Glutamatergic neuron (in vitro differentiated cells): ENCODE measurements at regions not wholly inside any gene's neighbourhood (a gene's known extent, or its start where the extent isn't known, plus 50 kb on each side); places are given as distances from the start of the nearest gene placed in this dataset.
"Not testable (repeated sequence)": the region's sequence is repeated elsewhere in the genome, so short reads cannot be mapped to it uniquely, and the experiment has no call there.

ENCODE experiments used
- DNase-seq: peaks from one replicate; pipeline ENCODE4 v3.0.0; 2022
- H3K27ac Mint-ChIP-seq: one replicate; pipeline ENCODE4 v1.8.0; 2020; ENCODE audit warnings: mild to moderate bottlenecking, mixed read lengths, inconsistent platforms; ENCODE audit not compliant: unreplicated experiment
- H3K27me3 Mint-ChIP-seq: one replicate; pipeline ENCODE4 v1.8.0; 2020; ENCODE audit warnings: mild to moderate bottlenecking, moderate library complexity, mixed read lengths, inconsistent platforms; ENCODE audit not compliant: unreplicated experiment
- H3K36me3 Mint-ChIP-seq: one replicate; pipeline ENCODE4 v1.8.0; 2020; ENCODE audit warnings: mild to moderate bottlenecking, mixed read lengths, inconsistent platforms; ENCODE audit not compliant: unreplicated experiment
- H3K4me1 Mint-ChIP-seq: one replicate; pipeline ENCODE4 v1.8.0; 2020; ENCODE audit warnings: mild to moderate bottlenecking, low read depth, mixed read lengths, inconsistent platforms; ENCODE audit not compliant: unreplicated experiment
- H3K4me3 Mint-ChIP-seq: one replicate; pipeline ENCODE4 v1.8.0; 2020; ENCODE audit warnings: mild to moderate bottlenecking, mixed read lengths, inconsistent platforms; ENCODE audit not compliant: unreplicated experiment
- H3K9me3 Mint-ChIP-seq: one replicate; pipeline ENCODE4 v1.8.0; 2020; ENCODE audit warnings: mild to moderate bottlenecking, moderate library complexity, mixed read lengths, inconsistent platforms; ENCODE audit not compliant: unreplicated experiment
- CTCF ChIP-seq: fragments of 200-600 bp; sonication (generic); IDR thresholded peaks from one replicate; pipeline ENCODE4 v1.5.0; 2021; ENCODE audit not compliant: partially characterized antibody, unreplicated experiment

- TF ChIP-seq CTCF, result no peak
- no peaks in the 10 kb centered on the region for H3K9me3 Mint-ChIP-seq
These were observed 97.7 kb upstream of the CDCA7L start for GRCh38 chr7:22043367-22043766.

GRCh38 chr7:22040923-22041595, 95.4 kb upstream of the CDCA7L start:
- DNase-seq, result no peak
- Mint-ChIP-seq H3K27me3 (no peaks in the 10 kb centered on the region), H3K4me3 (no peak overlapping the region), H3K36me3 (no peaks in the 10 kb centered on the region), H3K27ac (no peak overlapping the region), H3K4me1 (no peaks in the 10 kb centered on the region), H3K9me3 (no peaks in the 10 kb centered on the region)
- TF ChIP-seq CTCF, result no peak

More at GRCh38 chr7:22043367-22043766, 97.7 kb upstream of the CDCA7L start:
- Mint-ChIP-seq H3K4me1 (no peaks in the 10 kb centered on the region), H3K27me3 (no peaks in the 10 kb centered on the region), H3K4me3 (no peak overlapping the region), H3K36me3 (no peaks in the 10 kb centered on the region), H3K27ac (no peak overlapping the region)
- DNase-seq, result no peak

- Mint-ChIP-seq H3K36me3 (no peaks in the 10 kb centered on the region), H3K9me3 (no peaks in the 10 kb centered on the region), H3K4me3 (no peak overlapping the region), H3K4me1 (no peaks in the 10 kb centered on the region), H3K27ac (no peak overlapping the region), H3K27me3 (no peaks in the 10 kb centered on the region)
- no peak for DNase-seq
- TF ChIP-seq CTCF, result no peak
These were observed 94.0 kb upstream of the CDCA7L start for GRCh38 chr7:22039670-22040069.

- H3K4me1 Mint-ChIP-seq, H3K27ac Mint-ChIP-seq, H3K4me3 Mint-ChIP-seq, H3K9me3 Mint-ChIP-seq, DNase-seq, H3K27me3 Mint-ChIP-seq, H3K36me3 Mint-ChIP-seq: not testable (repeated sequence)
These were observed 86.7 kb upstream of the CDCA7L start for GRCh38 chr7:22032356-22032755.

- H3K27me3 Mint-ChIP-seq, H3K4me1 Mint-ChIP-seq, H3K4me3 Mint-ChIP-seq, H3K36me3 Mint-ChIP-seq, H3K9me3 Mint-ChIP-seq, DNase-seq, H3K27ac Mint-ChIP-seq: not testable (repeated sequence)
These were observed 83.0 kb upstream of the CDCA7L start for GRCh38 chr7:22028656-22029055.

- H3K9me3 Mint-ChIP-seq, result peaks cover 3% of the 10 kb centered on the region
- no peak overlapping the region for H3K4me3 Mint-ChIP-seq
- H3K36me3 Mint-ChIP-seq, result no peaks in the 10 kb centered on the region
- TF ChIP-seq CTCF, result no peak
- peaks cover 4% of the 10 kb centered on the region for H3K27me3 Mint-ChIP-seq
- H3K27ac Mint-ChIP-seq, result no peak overlapping the region
- DNase-seq, result no peak
- peaks cover 8% of the 10 kb centered on the region for H3K4me1 Mint-ChIP-seq
These were observed 81.8 kb upstream of the CDCA7L start for GRCh38 chr7:22027475-22027874.
